B cell (primary cell): ENCODE measurements at regions not wholly inside any gene's neighbourhood (a gene's known extent, or its start where the extent isn't known, plus 50 kb on each side); places are given as distances from the start of the nearest gene placed in this dataset.

Source experiments
- ATAC-seq: fragments of 200-7000 bp; cut with Tn5 transposase; one replicate; pipeline ENCODE4 v1.10.0; 2021; ENCODE audit warnings: low read depth, mild to moderate bottlenecking, moderate number of reproducible peaks, moderate library complexity
- CTCF ChIA-PET: fragments of 350-600 bp; sonication (Branson Sonifier 250); formaldehyde crosslinking; loops from one replicate; lab custom pipeline; 2021; ENCODE audit warnings: antibody characterized with exemption, inconsistent platforms; lab: Charles Lee
- POLR2A ChIA-PET: fragments of 350-600 bp; sonication (Branson Sonifier 250); formaldehyde crosslinking; loops from one replicate; lab custom pipeline; 2021; ENCODE audit warnings: antibody characterized with exemption; lab: Charles Lee
- DNase-seq: peaks from one replicate; pipeline ENCODE4 v3.0.0; 2013
- H2AFZ ChIP-seq: 2 replicates; pipeline ENCODE4 v1.6.1; 2012; ENCODE audit warnings: mild to moderate bottlenecking, low read depth, low read length; ENCODE audit not compliant: insufficient read depth, poor library complexity, severe bottlenecking
- H3K27ac ChIP-seq, 2 donors: 1 replicate in 1 of 2; 2 replicates in 1 of 2; pipeline ENCODE4 v1.5.1; 2012 to 2013; ENCODE audit warnings: low read length in 2 of 2, mild to moderate bottlenecking in 2 of 2, moderate library complexity in 1 of 2
- H3K27me3 ChIP-seq, 4 experiments: fragments of 200-600 bp in 1 of 4; sonication (generic) in 1 of 4; replicated peaks in 1 of 4; 1 replicate in 2 of 4; 2 replicates in 2 of 4; pipeline versions ENCODE4 v1.6.1 to v1.7.0; 2013 to 2016; ENCODE audit warnings: low read length in 3 of 4, mild to moderate bottlenecking in 2 of 4, mixed read lengths in 1 of 4, moderate library complexity in 1 of 4; ENCODE audit not compliant: insufficient read depth in 4 of 4, control insufficient read depth in 3 of 4; ENCODE audit errors: control extremely low read depth in 1 of 4
- H3K36me3 ChIP-seq, 2 experiments: replicated peaks in 1 of 2; 1 replicate in 1 of 2; 2 replicates in 1 of 2; pipeline versions ENCODE4 v1.6.1 to v1.7.1; 2013; ENCODE audit warnings: low read length in 1 of 2; ENCODE audit not compliant: insufficient read depth in 2 of 2, control insufficient read depth in 1 of 2; ENCODE audit errors: control extremely low read depth in 1 of 2, extremely low read depth in 1 of 2
- H3K4me1 ChIP-seq, 2 donors: fragments of 200-600 bp in 1 of 2; sonication (generic) in 1 of 2; 1 replicate in 1 of 2; 2 replicates in 1 of 2; pipeline versions ENCODE4 v1.5.1 to v1.6.1; 2013 to 2017; ENCODE audit warnings: low read length in 2 of 2; ENCODE audit not compliant: control insufficient read depth in 2 of 2, insufficient read depth in 2 of 2
- H3K4me2 ChIP-seq: replicated peaks from 2 replicates; pipeline ENCODE3; 2012; ENCODE audit warnings: mild to moderate bottlenecking, low read depth, low read length; ENCODE audit not compliant: poor library complexity, severe bottlenecking
- H3K4me3 ChIP-seq, 5 experiments: fragments of 200-600 bp in 1 of 5; sonication (generic) in 1 of 5; 1 replicate in 3 of 5; 2 replicates in 2 of 5; pipeline versions ENCODE4 v1.5.1 to v1.7.0; 2011 to 2016; ENCODE audit warnings: low read length in 4 of 5, mild to moderate bottlenecking in 4 of 5, low read depth in 2 of 5, control low read depth in 1 of 5, moderate library complexity in 1 of 5; ENCODE audit not compliant: insufficient read depth in 1 of 5; ENCODE audit errors: control extremely low read depth in 1 of 5, extremely low read depth in 1 of 5
- H3K79me2 ChIP-seq: fragments of 200-600 bp; sonication (generic); one replicate; pipeline ENCODE4 v1.6.0; 2016; ENCODE audit warnings: low read length; ENCODE audit not compliant: control insufficient read depth, insufficient read depth
- H3K9ac ChIP-seq: fragments of 200-600 bp; sonication (generic); 2 replicates; pipeline ENCODE4 v1.6.1; 2017; ENCODE audit warnings: mild to moderate bottlenecking, low read length, moderate library complexity
- H3K9me3 ChIP-seq, 3 donors: one replicate each; pipeline versions ENCODE4 v1.6.1 to v1.7.1; 2013; ENCODE audit warnings: low read length in 2 of 3; ENCODE audit not compliant: control insufficient read depth in 2 of 3, insufficient read depth in 1 of 3; ENCODE audit errors: control extremely low read depth in 1 of 3
- H4K20me1 ChIP-seq: 2 replicates; pipeline ENCODE4 v1.6.0; 2012; ENCODE audit warnings: mild to moderate bottlenecking, low read length; ENCODE audit not compliant: insufficient read depth, control insufficient read depth, poor library complexity, severe bottlenecking
- H3K27ac Mint-ChIP-seq: one replicate; pipeline ENCODE4 v1.8.0; 2021; ENCODE audit warnings: mixed read lengths
- H3K27me3 Mint-ChIP-seq: one replicate; pipeline ENCODE4 v1.8.0; 2021; ENCODE audit warnings: mixed read lengths
- H3K4me1 Mint-ChIP-seq: one replicate; pipeline ENCODE4 v1.8.0; 2021; ENCODE audit warnings: mixed read lengths
- H3K4me3 Mint-ChIP-seq: one replicate; pipeline ENCODE4 v1.8.0; 2021; ENCODE audit warnings: mixed read lengths
- H3K9me3 Mint-ChIP-seq: one replicate; pipeline ENCODE4 v1.8.0; 2022; ENCODE audit warnings: mixed read lengths; ENCODE audit not compliant: insufficient read depth
- EZH2 ChIP-seq: IDR thresholded peaks from 2 replicates; pipeline ENCODE4 v1.6.1; 2012; ENCODE audit warnings: borderline replicate concordance, low read depth, mild to moderate bottlenecking, moderate library complexity, low read length; ENCODE audit not compliant: insufficient read depth, poor library complexity, severe bottlenecking
- WGBS: methylation state at CpG from one replicate; pipeline ENCODE4 v1.1.5; 2013; ENCODE audit warnings: missing lambda C conversion rate; ENCODE audit not compliant: insufficient coverage; 5-methylcytosine and 5-hydroxymethylcytosine counted together
- intact Hi-C: fragments of 100-400 bp; cut with micrococcal nuclease; formaldehyde crosslinking; loops from one replicate; pipeline ENCODE4 v1.10.0; 2022
- TF ChIP-seq, protein P1 (sequence below): fragments of 200-600 bp; IDR thresholded peaks from one replicate; pipeline ENCODE4 v1.8.0; 2022; ENCODE audit warnings: antibody characterized with exemption, mild to moderate bottlenecking

DNA sequence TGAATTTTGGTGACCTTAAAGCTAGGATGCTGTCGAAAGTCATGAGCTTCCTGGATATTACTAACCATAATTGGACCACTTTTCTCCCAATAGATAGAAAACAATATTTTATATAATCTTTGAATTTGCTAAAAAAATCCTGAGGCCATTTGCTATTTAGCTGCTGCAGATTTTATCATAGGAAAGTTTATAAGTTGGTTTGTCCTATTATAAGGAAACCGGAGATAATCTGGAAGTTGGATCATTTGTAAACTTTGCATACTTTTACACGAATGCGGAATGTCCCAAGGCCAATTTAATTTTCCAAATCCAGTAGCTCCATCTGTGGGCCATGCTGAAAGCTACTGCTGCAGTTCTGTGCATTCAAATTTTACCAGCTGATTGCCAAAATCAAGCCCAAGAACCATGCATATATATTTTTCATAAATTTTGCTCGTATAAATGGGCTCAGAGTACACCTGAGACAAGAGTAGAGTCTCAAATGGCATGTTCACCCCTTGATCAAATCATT, 378.3 kb downstream of the FAM181B start:
- Mint-ChIP-seq H3K27me3 (no peaks in the 10 kb centered on the region), H3K9me3 (peaks cover 4% of the 10 kb centered on the region), H3K4me1 (no peaks in the 10 kb centered on the region), H3K4me3 (no peak overlapping the region), H3K27ac (no peak overlapping the region)
- Histone ChIP-seq H3K4me3 (no peak overlapping the region), H3K27me3 (no peaks in the 10 kb centered on the region), H3K9ac (no peak overlapping the region), H3K4me2 (no peak overlapping the region), H3K27ac (no peak overlapping the region), H4K20me1 (no peaks in the 10 kb centered on the region), H3K4me1 (no peaks in the 10 kb centered on the region), H3K79me2 (no peaks in the 10 kb centered on the region), H3K36me3 (no peaks in the 10 kb centered on the region), H2AFZ (no peak overlapping the region), H3K9me3 (no peaks in the 10 kb centered on the region)
- intact Hi-C loops: no loop called here
- ChIA-PET POLR2A (no interaction called here), CTCF (no interaction called here)
- TF ChIP-seq, protein P1, sequence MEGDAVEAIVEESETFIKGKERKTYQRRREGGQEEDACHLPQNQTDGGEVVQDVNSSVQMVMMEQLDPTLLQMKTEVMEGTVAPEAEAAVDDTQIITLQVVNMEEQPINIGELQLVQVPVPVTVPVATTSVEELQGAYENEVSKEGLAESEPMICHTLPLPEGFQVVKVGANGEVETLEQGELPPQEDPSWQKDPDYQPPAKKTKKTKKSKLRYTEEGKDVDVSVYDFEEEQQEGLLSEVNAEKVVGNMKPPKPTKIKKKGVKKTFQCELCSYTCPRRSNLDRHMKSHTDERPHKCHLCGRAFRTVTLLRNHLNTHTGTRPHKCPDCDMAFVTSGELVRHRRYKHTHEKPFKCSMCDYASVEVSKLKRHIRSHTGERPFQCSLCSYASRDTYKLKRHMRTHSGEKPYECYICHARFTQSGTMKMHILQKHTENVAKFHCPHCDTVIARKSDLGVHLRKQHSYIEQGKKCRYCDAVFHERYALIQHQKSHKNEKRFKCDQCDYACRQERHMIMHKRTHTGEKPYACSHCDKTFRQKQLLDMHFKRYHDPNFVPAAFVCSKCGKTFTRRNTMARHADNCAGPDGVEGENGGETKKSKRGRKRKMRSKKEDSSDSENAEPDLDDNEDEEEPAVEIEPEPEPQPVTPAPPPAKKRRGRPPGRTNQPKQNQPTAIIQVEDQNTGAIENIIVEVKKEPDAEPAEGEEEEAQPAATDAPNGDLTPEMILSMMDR: no peak
- no peak for TF ChIP-seq EZH2
- WGBS: 100% methylated on average over 1 of the region's 5 CpGs
- ATAC-seq: no peak
- DNase-seq: no peak

DNA sequence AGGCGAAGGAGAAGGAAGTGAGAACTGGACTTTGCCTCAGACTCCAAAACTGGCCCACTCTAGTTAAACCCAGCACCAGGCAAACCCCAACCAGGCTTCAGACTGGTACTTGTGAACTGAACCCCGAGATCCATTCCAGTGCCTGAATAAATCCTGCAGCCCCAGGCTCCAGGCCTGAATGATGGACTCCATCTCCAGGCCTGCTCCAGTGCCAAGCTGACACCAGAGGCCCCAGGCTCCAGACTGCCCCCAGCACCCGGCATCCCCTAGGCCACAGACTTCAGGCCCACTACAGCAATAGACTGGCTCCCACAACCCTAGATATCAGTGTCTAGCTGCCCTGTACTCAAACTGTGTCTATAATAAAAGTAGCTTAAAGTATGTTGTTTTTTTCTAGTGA, 406.8 kb downstream of the FAM181B start:
- TF ChIP-seq, protein P1: no peak
- no peak for TF ChIP-seq EZH2
- no peak overlapping the region for H3K9ac ChIP-seq
- ChIA-PET CTCF (no interaction called here), POLR2A (no interaction called here)
- H3K9me3 ChIP-seq: no peaks in the 10 kb centered on the region
- Mint-ChIP-seq H3K9me3 (no peaks in the 10 kb centered on the region), H3K4me1 (no peaks in the 10 kb centered on the region), H3K27ac (no peak overlapping the region), H3K4me3 (no peak overlapping the region), H3K27me3 (peaks cover 2% of the 10 kb centered on the region)
- no peaks in the 10 kb centered on the region for H3K4me1 ChIP-seq
- H3K4me2 ChIP-seq: no peak overlapping the region
- no peaks in the 10 kb centered on the region for H4K20me1 ChIP-seq
- H3K36me3 ChIP-seq: no peaks in the 10 kb centered on the region
- no peak for ATAC-seq
- no peaks in the 10 kb centered on the region for H3K79me2 ChIP-seq
- no peak for DNase-seq
- H3K4me3 ChIP-seq: no peak overlapping the region
- no peak overlapping the region for H2AFZ ChIP-seq
- 65% methylated on average over 2 of the region's 3 CpGs for WGBS
- intact Hi-C loops: no loop called here
- no peak overlapping the region for H3K27ac ChIP-seq
- no peaks in the 10 kb centered on the region for H3K27me3 ChIP-seq
